ENCODE measurements at regions not wholly inside any gene's neighbourhood (a gene's known extent, or its start where the extent isn't known, plus 50 kb on each side); places are given as distances from the start of the nearest gene placed in this dataset.

GRCh38 chr2:171629113-171629512, 58.2 kb upstream of the DYNC1I2 start:
- WGBS (ENCODE audit: missing lambda C conversion rate), result 46% methylated on average over 1 of the region's 1 CpG
- DNase-seq (ENCODE audit: low read depth in 1 of 2, low spot score in 1 of 2) (no peak), FAIRE-seq (no peak), ATAC-seq (no peak)
- TF ChIP-seq POLR2AphosphoS2 (conservative IDR thresholded peaks at IDR 0.05; ENCODE audit: low read length) (no peak), KDM1A (IDR thresholded peaks at IDR 0.05; ENCODE audit: low read depth) (no peak), NFE2L2 (conservative IDR thresholded peaks at IDR 0.05; ENCODE audit: low read length) (no peak), CHD4 (IDR thresholded peaks at IDR 0.05; ENCODE audit: borderline replicate concordance) (no peak), POLR2A (IDR thresholded peaks at IDR 0.05; ENCODE audit: low read length) (no peak), JUN (IDR thresholded peaks at IDR 0.05) (no peak), RNF2 (IDR thresholded peaks at IDR 0.05; ENCODE audit: borderline replicate concordance, low read depth) (no peak), CBX8 (IDR thresholded peaks at IDR 0.05) (no peak), CTCF (IDR thresholded peaks at IDR 0.05) (no peak), ZC3H11A (IDR thresholded peaks at IDR 0.05) (no peak), HOXB13 (CRISPR knock-in tag; IDR thresholded peaks at IDR 0.05; ENCODE audit: low read depth) (no peak), USF2 (IDR thresholded peaks at IDR 0.05) (no peak), EHF (CRISPR knock-in tag; IDR thresholded peaks at IDR 0.05) (no peak), CBX2 (IDR thresholded peaks at IDR 0.05; ENCODE audit: borderline replicate concordance, low read depth) (no peak), EP300 (IDR thresholded peaks at IDR 0.05) (no peak)
- Histone ChIP-seq H3K4me1 (no peaks in the 10 kb centered on the region), H3K9me3 (peaks cover 55% of the 10 kb centered on the region), H3K4me2 (no peak overlapping the region), H3K4me3 (no peak overlapping the region), H3K27ac (no peak overlapping the region)
- ChIA-PET CTCF (interaction anchor here (0.6 to 1.4 kb wide), 2 partner anchors 30 to 64 kb away, joined by 3 to 6 read pairs; no protein-coding TSS in a partner anchor), POLR2A (no interaction called here)

GRCh38 chr2:171630089-171630770, 57.0 kb upstream of the DYNC1I2 start:
- H3K9me3 ChIP-seq, result peaks cover 55% of the 10 kb centered on the region
- no peak for ATAC-seq
- H3K4me2 ChIP-seq, result no peak overlapping the region
- no peak overlapping the region for H3K27ac ChIP-seq
- H3K4me3 ChIP-seq, result no peak overlapping the region
- DNase-seq (ENCODE audit: low read depth in 1 of 2, low spot score in 1 of 2), result no peak
- no peak for TF ChIP-seq CBX8 (IDR thresholded peaks at IDR 0.05)
- TF ChIP-seq HOXB5 (CRISPR knock-in tag; IDR thresholded peaks at IDR 0.05), result no peak
- no peak for TF ChIP-seq FOXS1 (CRISPR knock-in tag; IDR thresholded peaks at IDR 0.05)
- no peak for TF ChIP-seq HDAC2 (IDR thresholded peaks at IDR 0.05)
- no peak for TF ChIP-seq ATOH8 (CRISPR knock-in tag; IDR thresholded peaks at IDR 0.05; ENCODE audit: low read depth)
- no peak for TF ChIP-seq CHD2 (IDR thresholded peaks at IDR 0.05; ENCODE audit: low read length, partially characterized antibody)
- TF ChIP-seq PHF8 (IDR thresholded peaks at IDR 0.05; ENCODE audit: borderline replicate concordance, low read depth), result no peak
- TF ChIP-seq CTCF (IDR thresholded peaks at IDR 0.05), result no peak
- TF ChIP-seq MAX (IDR thresholded peaks at IDR 0.05), result no peak
- no peak for TF ChIP-seq USF2 (IDR thresholded peaks at IDR 0.05)
- TF ChIP-seq HOXB13 (CRISPR knock-in tag; IDR thresholded peaks at IDR 0.05; ENCODE audit: low read depth), result no peak
- no peak for TF ChIP-seq JUNB (IDR thresholded peaks at IDR 0.05)
- no peak for TF ChIP-seq REST (IDR thresholded peaks at IDR 0.05)
- TF ChIP-seq EHF (CRISPR knock-in tag; IDR thresholded peaks at IDR 0.05), result no peak
- no peak for TF ChIP-seq ZFP36 (IDR thresholded peaks at IDR 0.05; ENCODE audit: borderline replicate concordance, partially characterized antibody)
- TF ChIP-seq NR3C1 (IDR thresholded peaks at IDR 0.05), result no peak
- TF ChIP-seq HEYL (CRISPR knock-in tag; IDR thresholded peaks at IDR 0.05), result no peak
- no peaks in the 10 kb centered on the region for H3K4me1 ChIP-seq
- FAIRE-seq, result no peak
- CTCF ChIA-PET, result interaction anchor here (1.4 kb wide), 1 partner anchor 31 kb away, joined by 6 read pairs; no protein-coding TSS in a partner anchor
- POLR2A ChIA-PET, result no interaction called here
- WGBS (ENCODE audit: missing lambda C conversion rate), result 55% methylated on average over 3 of the region's 3 CpGs
